Gastroesophageal sphincter (tissue), 4 donors: ENCODE measurements at regions not wholly inside any gene's neighbourhood (a gene's known extent, or its start where the extent isn't known, plus 50 kb on each side); places are given as distances from the start of the nearest gene placed in this dataset.

Experiments used
- ATAC-seq: fragments of 150-250 bp; one replicate; pipeline ENCODE4 v1.9.1; 2016; ENCODE audit warnings: mild to moderate bottlenecking, moderate library complexity
- H3K27ac ChIP-seq, 4 donors: fragments of 200-600 bp; sonication (generic) in 3 of 4; 1 replicate in 3 of 4; 2 replicates in 1 of 4; pipeline ENCODE4 v1.5.1; 2016 to 2019
- H3K27me3 ChIP-seq: fragments of 200-600 bp; sonication (generic); one replicate; pipeline ENCODE4 v1.5.1; 2019
- H3K36me3 ChIP-seq, 2 donors: fragments of 200-600 bp; sonication (generic); one replicate each; pipeline ENCODE4 v1.5.1; 2019; ENCODE audit warnings: control low read depth in 1 of 2
- H3K4me1 ChIP-seq, 3 donors: fragments of 200-600 bp; sonication (generic); 1 replicate in 2 of 3; 2 replicates in 1 of 3; pipeline ENCODE4 v1.5.1; 2016 to 2019; ENCODE audit warnings: control low read depth in 2 of 3
- H3K4me3 ChIP-seq, 2 donors: fragments of 200-600 bp; sonication (generic); one replicate each; pipeline ENCODE4 v1.5.1; 2019; ENCODE audit warnings: mild to moderate bottlenecking in 1 of 2, moderate library complexity in 1 of 2
- H3K9me3 ChIP-seq, 3 donors: fragments of 200-600 bp; sonication (generic); one replicate each; pipeline ENCODE4 v1.5.1; 2017 to 2019; ENCODE audit warnings: control low read depth in 2 of 3
- EP300 ChIP-seq: sonication (generic); formaldehyde crosslinking; IDR thresholded peaks from one replicate; pipeline ENCODE4 v1.6.1; 2017; ENCODE audit warnings: antibody characterized with exemption, mild to moderate bottlenecking
- POLR2A ChIP-seq, 2 donors: fragments of 450-650 bp; IDR thresholded peaks; one replicate each; pipeline ENCODE4 v1.6.1; 2017; ENCODE audit warnings: antibody characterized with exemption in 2 of 2, mild to moderate bottlenecking in 2 of 2, moderate library complexity in 1 of 2
- POLR2AphosphoS5 ChIP-seq: sonication (generic); formaldehyde crosslinking; IDR thresholded peaks from one replicate; pipeline ENCODE4 v1.6.1; 2017; ENCODE audit warnings: antibody characterized with exemption
- WGBS, 2 donors: methylation state at CpG; one replicate each; pipeline ENCODE4 v1.1.5; 2018; ENCODE audit warnings: low coverage in 1 of 2; 5-methylcytosine and 5-hydroxymethylcytosine counted together
- TF ChIP-seq, protein P1 (sequence below), 4 experiments: fragments of 200-600 bp in 2 of 4; fragments of 450-650 bp in 2 of 4; sonication (generic) in 1 of 4; IDR thresholded peaks; one replicate each; pipeline ENCODE4 v1.5.1; 2017 to 2019; ENCODE audit warnings: antibody characterized with exemption in 4 of 4, mild to moderate bottlenecking in 2 of 4, moderate library complexity in 2 of 4

GRCh38 chr4:79235095-79235494, 90.8 kb downstream of the NAA11 start:
- WGBS, 2 donors, result 88 to 94% methylated on average over 4 of the region's 4 CpGs
- TF ChIP-seq POLR2AphosphoS5, result no peak
- TF ChIP-seq EP300, result no peak
- TF ChIP-seq, protein P1, sequence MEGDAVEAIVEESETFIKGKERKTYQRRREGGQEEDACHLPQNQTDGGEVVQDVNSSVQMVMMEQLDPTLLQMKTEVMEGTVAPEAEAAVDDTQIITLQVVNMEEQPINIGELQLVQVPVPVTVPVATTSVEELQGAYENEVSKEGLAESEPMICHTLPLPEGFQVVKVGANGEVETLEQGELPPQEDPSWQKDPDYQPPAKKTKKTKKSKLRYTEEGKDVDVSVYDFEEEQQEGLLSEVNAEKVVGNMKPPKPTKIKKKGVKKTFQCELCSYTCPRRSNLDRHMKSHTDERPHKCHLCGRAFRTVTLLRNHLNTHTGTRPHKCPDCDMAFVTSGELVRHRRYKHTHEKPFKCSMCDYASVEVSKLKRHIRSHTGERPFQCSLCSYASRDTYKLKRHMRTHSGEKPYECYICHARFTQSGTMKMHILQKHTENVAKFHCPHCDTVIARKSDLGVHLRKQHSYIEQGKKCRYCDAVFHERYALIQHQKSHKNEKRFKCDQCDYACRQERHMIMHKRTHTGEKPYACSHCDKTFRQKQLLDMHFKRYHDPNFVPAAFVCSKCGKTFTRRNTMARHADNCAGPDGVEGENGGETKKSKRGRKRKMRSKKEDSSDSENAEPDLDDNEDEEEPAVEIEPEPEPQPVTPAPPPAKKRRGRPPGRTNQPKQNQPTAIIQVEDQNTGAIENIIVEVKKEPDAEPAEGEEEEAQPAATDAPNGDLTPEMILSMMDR (IDR thresholded peaks at IDR 0.05), result no peak
- no peak for TF ChIP-seq POLR2A (IDR thresholded peaks at IDR 0.05)

GRCh38 chr4:79233820-79234219, 92.0 kb downstream of the NAA11 start:
- H3K4me3 ChIP-seq, result no peak overlapping the region
- no peak for TF ChIP-seq POLR2A (IDR thresholded peaks at IDR 0.05)
- TF ChIP-seq EP300, result no peak
- TF ChIP-seq, protein P1 (IDR thresholded peaks at IDR 0.05), result no peak
- TF ChIP-seq POLR2AphosphoS5, result no peak
- H3K4me1 ChIP-seq, result peaks cover 0 to 16% (median 7%) of the 10 kb centered on the region in 3 donors
- no peak overlapping the region for H3K27ac ChIP-seq
- H3K36me3 ChIP-seq, result no peaks in the 10 kb centered on the region
- no peaks in the 10 kb centered on the region for H3K9me3 ChIP-seq
- WGBS, 2 donors, result 65 to 88% methylated on average over 2 of the region's 2 CpGs
- no peak for ATAC-seq
- H3K27me3 ChIP-seq, result no peaks in the 10 kb centered on the region

More at GRCh38 chr4:79235095-79235494, 90.8 kb downstream of the NAA11 start:
- Histone ChIP-seq H3K27ac (no peak overlapping the region), H3K36me3 (no peaks in the 10 kb centered on the region), H3K9me3 (no peaks in the 10 kb centered on the region), H3K27me3 (no peaks in the 10 kb centered on the region), H3K4me1 (peaks cover 0 to 16% (median 7%) of the 10 kb centered on the region in 3 donors), H3K4me3 (no peak overlapping the region)
- no peak for ATAC-seq

DNA sequence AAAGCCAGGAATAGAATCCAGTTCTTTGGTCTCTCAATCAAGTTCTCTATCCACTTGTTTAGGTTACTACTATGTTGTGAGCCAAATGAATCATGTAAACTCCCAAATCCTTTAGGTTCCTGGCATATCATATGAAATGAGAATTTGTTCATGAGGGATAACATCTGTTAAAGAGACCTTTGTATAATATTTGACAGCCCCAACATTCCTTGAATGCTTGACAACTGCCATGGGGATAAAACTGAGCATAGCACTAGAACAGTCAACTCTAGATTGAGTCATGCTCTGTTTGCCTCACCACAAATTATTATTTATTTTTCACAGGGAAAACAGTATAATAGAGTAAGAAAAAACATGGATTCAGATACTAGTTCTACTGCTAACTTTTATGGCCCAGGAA, 93.3 kb downstream of the NAA11 start:
- Histone ChIP-seq H3K4me3 (no peak overlapping the region), H3K4me1 (peaks cover 0 to 8% (median 2%) of the 10 kb centered on the region in 3 donors), H3K27me3 (no peaks in the 10 kb centered on the region), H3K9me3 (no peaks in the 10 kb centered on the region), H3K36me3 (no peaks in the 10 kb centered on the region), H3K27ac (no peak overlapping the region)
- TF ChIP-seq POLR2AphosphoS5, result no peak
- no peak for TF ChIP-seq EP300
- TF ChIP-seq POLR2A (IDR thresholded peaks at IDR 0.05), result no peak
- TF ChIP-seq, protein P1 (IDR thresholded peaks at IDR 0.05), result no peak
- ATAC-seq, result no peak

DNA sequence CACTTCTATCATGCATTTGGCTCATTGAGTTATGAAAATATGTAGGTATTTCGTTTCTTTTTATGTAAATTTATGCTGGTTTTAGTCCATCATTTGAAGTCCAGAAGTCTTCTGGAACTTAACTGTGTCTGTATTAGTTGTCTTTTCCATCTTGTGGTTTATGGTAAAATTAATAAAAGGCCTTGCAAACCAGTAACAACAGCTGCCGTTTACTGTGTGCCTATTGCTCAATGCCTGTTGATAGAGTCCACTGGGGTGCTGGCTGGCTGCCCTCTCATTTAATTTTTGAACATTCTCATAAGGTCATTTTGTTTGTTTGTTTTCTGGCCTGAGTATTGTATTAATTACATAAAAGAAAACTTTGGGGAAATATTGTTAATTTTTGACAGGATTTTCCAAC, 98.0 kb downstream of the NAA11 start:
- no peaks in the 10 kb centered on the region for H3K4me1 ChIP-seq
- H3K27me3 ChIP-seq, result no peaks in the 10 kb centered on the region
- no peaks in the 10 kb centered on the region for H3K9me3 ChIP-seq
- no peak overlapping the region for H3K27ac ChIP-seq
- WGBS, 2 donors, result 60 to 75% methylated on average over 2 of the region's 2 CpGs
- ATAC-seq, result no peak
- TF ChIP-seq POLR2A (IDR thresholded peaks at IDR 0.05) (no peak), POLR2AphosphoS5 (no peak), EP300 (no peak)
- TF ChIP-seq, protein P1 (IDR thresholded peaks at IDR 0.05), result no peak
- no peaks in the 10 kb centered on the region for H3K36me3 ChIP-seq
- H3K4me3 ChIP-seq, result no peak overlapping the region

GRCh38 chr4:79225360-79225759, 100.5 kb downstream of the NAA11 start:
- no peaks in the 10 kb centered on the region for H3K9me3 ChIP-seq
- 33 to 35% methylated on average over 3 of the region's 3 CpGs for WGBS, 2 donors
- no peak for TF ChIP-seq POLR2AphosphoS5
- TF ChIP-seq POLR2A (IDR thresholded peaks at IDR 0.05), result no peak
- TF ChIP-seq EP300, result no peak
- TF ChIP-seq, protein P1 (IDR thresholded peaks at IDR 0.05), result no peak
- H3K27ac ChIP-seq, result no peak overlapping the region
- no peak overlapping the region for H3K4me3 ChIP-seq
- ATAC-seq, result no peak
- no peaks in the 10 kb centered on the region for H3K4me1 ChIP-seq
- no peaks in the 10 kb centered on the region for H3K27me3 ChIP-seq
- H3K36me3 ChIP-seq, result no peaks in the 10 kb centered on the region
